WI38 (cell line): ENCODE measurements at regions not wholly inside any gene's neighbourhood (a gene's known extent, or its start where the extent isn't known, plus 50 kb on each side); places are given as distances from the start of the nearest gene placed in this dataset.
"Not testable (repeated sequence)": the region's sequence is repeated elsewhere in the genome, so short reads cannot be mapped to it uniquely, and the experiment has no call there.

Experiments used
- H3K4me3 ChIP-seq: 2 replicates; pipeline ENCODE4 v1.5.1; 2011; ENCODE audit warnings: low read depth, mild to moderate bottlenecking, control low read depth, low read length
- TF ChIP-seq, protein P1 (sequence below): IDR thresholded peaks from 2 replicates; pipeline ENCODE4 v1.5.1; 2012; ENCODE audit warnings: low read depth, mild to moderate bottlenecking, control low read depth, low read length

DNA sequence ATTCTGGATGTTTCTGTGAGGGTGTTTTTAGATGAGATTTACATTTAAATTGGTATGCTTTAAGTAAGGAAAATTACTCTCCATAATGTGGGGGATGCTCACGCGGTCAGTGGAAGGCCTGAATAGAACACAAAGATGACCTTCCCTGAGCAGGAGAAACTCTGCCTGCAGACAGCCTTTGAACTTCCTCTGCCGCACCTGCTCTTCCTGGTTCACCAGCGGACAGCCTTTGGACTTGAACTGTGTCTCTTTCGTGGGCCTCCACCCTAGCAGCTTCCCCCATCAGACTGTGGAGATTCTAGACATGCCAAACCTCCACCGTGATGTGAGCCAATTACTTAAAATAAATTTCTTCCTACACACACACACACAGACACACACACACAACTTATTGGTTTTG is 210.7 kb downstream of the EFCAB11 start:
- no peak overlapping the region for H3K4me3 ChIP-seq
- TF ChIP-seq, protein P1, sequence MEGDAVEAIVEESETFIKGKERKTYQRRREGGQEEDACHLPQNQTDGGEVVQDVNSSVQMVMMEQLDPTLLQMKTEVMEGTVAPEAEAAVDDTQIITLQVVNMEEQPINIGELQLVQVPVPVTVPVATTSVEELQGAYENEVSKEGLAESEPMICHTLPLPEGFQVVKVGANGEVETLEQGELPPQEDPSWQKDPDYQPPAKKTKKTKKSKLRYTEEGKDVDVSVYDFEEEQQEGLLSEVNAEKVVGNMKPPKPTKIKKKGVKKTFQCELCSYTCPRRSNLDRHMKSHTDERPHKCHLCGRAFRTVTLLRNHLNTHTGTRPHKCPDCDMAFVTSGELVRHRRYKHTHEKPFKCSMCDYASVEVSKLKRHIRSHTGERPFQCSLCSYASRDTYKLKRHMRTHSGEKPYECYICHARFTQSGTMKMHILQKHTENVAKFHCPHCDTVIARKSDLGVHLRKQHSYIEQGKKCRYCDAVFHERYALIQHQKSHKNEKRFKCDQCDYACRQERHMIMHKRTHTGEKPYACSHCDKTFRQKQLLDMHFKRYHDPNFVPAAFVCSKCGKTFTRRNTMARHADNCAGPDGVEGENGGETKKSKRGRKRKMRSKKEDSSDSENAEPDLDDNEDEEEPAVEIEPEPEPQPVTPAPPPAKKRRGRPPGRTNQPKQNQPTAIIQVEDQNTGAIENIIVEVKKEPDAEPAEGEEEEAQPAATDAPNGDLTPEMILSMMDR = no peak

DNA sequence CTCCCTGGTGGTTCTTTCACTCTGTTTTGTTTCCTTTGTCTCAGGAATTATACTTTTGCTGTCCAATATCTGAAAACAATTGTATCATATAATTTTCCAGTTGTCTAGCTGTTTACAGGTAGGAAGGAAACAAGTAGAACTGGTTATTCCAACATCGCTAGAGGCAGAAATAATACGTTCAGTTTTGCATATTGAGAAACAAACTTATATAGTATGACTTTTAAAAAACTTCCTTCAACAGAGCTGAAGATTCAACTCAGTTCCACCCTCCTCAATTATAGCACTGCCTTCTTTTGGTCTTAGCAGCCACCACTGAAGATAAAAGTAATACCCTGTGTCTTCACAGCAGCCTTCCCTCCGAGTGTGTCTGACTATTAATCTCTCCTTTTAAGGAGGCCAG is 214.3 kb downstream of the EFCAB11 start:
- H3K4me3 ChIP-seq = no peak overlapping the region
- TF ChIP-seq, protein P1 = no peak

DNA sequence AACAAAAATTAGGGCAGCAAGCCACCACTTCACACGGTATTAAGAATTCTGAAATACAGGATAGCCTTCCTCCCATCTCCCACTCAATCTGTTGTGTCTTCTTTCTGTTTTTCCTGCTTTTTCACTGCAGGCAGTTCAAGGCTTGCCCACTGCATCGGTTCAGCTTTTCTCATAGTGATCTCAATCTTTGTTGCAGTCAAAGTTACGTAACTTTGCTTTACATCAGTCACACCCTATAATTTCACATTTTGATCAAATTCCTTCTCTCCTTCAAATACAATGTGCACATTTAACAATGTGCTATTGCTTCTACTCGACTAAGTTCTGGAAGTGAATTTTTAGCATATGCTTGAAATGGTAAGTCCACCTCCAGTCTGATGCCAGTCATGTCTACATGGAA is 217.6 kb downstream of the EFCAB11 start:
- TF ChIP-seq, protein P1 = no peak

DNA sequence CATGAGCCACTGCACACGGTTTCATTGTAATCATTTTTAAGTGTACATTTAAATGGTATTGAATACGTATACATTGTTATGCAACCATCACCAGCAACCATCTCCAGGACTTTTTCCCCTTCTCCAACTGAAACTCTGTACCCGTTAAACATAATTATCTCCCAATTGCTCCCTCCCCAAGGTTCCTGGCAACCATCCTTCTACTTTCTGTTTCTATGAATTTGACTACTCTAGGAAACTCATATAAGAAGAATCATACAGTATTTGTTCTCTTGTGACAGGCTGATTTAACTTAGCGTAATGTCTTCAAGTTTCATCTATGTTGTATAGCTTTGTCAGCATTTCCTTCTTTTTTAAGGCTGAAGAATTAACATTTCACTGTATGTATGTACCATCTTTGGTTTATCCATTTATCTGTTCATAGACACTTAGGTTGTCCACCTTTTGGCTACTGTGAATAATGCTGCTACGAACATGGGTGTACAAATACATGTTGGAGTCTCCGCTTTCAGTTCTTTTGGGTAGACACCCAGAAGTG is 223.1 kb downstream of the EFCAB11 start:
- TF ChIP-seq, protein P1 = no peak
- no peak overlapping the region for H3K4me3 ChIP-seq

More for the DNA sequence above, 217.6 kb downstream of the EFCAB11 start:
- no peak overlapping the region for H3K4me3 ChIP-seq

DNA sequence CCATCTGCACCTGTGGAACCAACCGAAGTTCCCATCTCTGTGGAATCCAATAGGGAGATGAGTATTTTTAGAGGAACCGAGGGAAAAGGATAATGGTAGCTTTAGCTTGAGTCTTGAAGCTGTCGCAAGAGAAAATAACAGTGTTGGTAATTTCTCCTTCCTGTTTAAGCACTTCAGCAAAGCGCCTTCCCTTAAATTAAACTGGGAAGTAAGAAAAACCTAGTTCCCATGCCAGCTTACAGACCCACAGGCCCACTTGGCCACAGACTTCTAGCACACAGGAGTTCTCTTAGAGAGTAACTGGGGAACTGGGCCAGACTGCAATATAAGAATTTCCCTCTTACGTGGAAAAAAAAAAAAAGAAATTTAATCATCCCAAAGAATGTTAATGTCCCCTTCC is 223.8 kb downstream of the EFCAB11 start:
- TF ChIP-seq, protein P1 = no peak
- no peak overlapping the region for H3K4me3 ChIP-seq

DNA sequence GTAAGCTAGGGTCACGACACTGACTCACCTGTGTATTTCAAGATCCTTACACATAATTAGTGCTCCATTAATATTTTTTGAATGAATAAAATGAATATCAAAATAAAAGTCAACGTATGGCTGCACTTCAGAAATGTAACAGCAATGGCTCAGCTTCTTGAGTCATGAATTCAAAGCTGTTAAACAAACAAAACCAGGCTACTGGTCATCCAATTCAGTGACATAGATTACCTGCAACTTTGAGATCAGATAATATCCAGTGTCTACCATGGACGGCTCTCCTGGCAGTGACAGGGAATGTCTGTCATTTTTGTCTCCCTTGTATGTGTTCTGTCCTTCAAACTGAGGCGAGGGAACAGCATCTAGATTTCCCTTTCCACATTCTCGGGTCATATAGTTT is 225.6 kb downstream of the EFCAB11 start:
- no peak overlapping the region for H3K4me3 ChIP-seq
- TF ChIP-seq, protein P1 = no peak

DNA sequence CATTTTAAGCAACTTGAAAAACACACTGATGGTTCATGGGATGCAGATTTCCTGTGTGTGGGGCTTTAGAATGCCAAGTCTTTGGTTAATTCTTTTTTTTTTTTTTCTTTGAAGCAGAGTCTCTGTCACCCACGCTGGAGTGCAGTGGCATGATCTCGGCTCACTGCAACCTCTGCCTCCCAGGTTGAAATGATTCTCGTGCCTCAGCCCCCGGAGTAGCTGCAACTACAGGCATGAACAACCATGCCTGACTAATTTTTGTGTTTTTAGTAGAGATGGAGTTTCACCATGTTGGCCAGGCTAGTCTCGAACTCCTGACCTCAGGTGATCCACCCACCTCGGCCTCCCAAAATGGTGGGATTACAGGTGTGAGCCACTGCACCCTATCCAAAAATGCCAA is 228.3 kb downstream of the EFCAB11 start:
- not testable (repeated sequence) for H3K4me3 ChIP-seq

DNA sequence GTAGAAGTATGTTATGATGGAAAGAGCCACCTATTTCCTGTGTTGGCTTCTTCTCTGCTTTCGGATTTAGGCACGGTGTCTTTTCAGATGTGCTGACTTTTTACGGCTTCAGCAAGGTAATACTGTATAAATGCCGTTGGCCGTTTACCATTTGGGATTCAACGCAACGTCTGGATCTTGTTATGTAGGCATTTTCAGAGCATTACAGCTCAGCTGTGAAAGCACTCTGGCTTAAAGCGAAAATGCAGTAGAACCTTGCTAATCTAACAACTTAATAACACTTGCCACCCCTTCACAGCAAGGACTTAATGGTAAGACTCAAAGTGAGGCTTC is 229.9 kb downstream of the EFCAB11 start:
- no peak overlapping the region for H3K4me3 ChIP-seq
- TF ChIP-seq, protein P1 = no peak
